WTC11 (cell line): ENCODE measurements at regions not wholly inside any gene's neighbourhood (a gene's known extent, or its start where the extent isn't known, plus 50 kb on each side); places are given as distances from the start of the nearest gene placed in this dataset.

ENCODE experiments used
- CREB1 ChIP-seq: sonication (generic); formaldehyde crosslinking; IDR thresholded peaks from 2 replicates; pipeline ENCODE4 v1.8.0; 2023; ENCODE audit warnings: mild to moderate bottlenecking, missing genetic modification reagents
- ESRRA ChIP-seq: sonication (generic); formaldehyde crosslinking; IDR thresholded peaks from 2 replicates; pipeline ENCODE4 v1.8.1; 2022; ENCODE audit warnings: mild to moderate bottlenecking, missing genetic modification reagents, borderline replicate concordance
- ETV6 ChIP-seq: sonication (generic); formaldehyde crosslinking; IDR thresholded peaks from 2 replicates; pipeline ENCODE4 v1.8.1; 2022; ENCODE audit warnings: mild to moderate bottlenecking, missing genetic modification reagents
- IRF1 ChIP-seq: sonication (generic); formaldehyde crosslinking; IDR thresholded peaks from 2 replicates; pipeline ENCODE4 v1.8.0; 2023; ENCODE audit warnings: missing genetic modification reagents
- IRF2 ChIP-seq: sonication (generic); formaldehyde crosslinking; IDR thresholded peaks from 2 replicates; pipeline ENCODE4 v1.8.0; 2022; ENCODE audit warnings: low read depth, missing genetic modification reagents, borderline replicate concordance
- JUN ChIP-seq: sonication (generic); formaldehyde crosslinking; IDR thresholded peaks from 2 replicates; pipeline ENCODE4 v1.8.0; 2023; ENCODE audit warnings: mild to moderate bottlenecking, missing genetic modification reagents
- PRDM15 ChIP-seq: sonication (generic); formaldehyde crosslinking; IDR thresholded peaks from 2 replicates; pipeline ENCODE4 v1.8.0; 2022; ENCODE audit warnings: missing genetic modification reagents
- ZMAT4 ChIP-seq: fragments of 250-450 bp; sonication (Bioruptor Pico); IDR thresholded peaks from 2 replicates; pipeline ENCODE4 v1.9.0; 2021; ENCODE audit warnings: mild to moderate bottlenecking
- ZNF263 ChIP-seq: sonication (generic); formaldehyde crosslinking; IDR thresholded peaks from 2 replicates; pipeline ENCODE4 v1.8.1; 2022; ENCODE audit warnings: low read depth, mild to moderate bottlenecking, moderate library complexity, missing genetic modification reagents
- TF ChIP-seq, protein P1 (sequence below): fragments of 200-600 bp; IDR thresholded peaks from 2 replicates; pipeline ENCODE4 v1.8.0; 2022; ENCODE audit warnings: antibody characterized with exemption
- TF ChIP-seq, protein P2 (sequence below): sonication (generic); formaldehyde crosslinking; IDR thresholded peaks from 2 replicates; pipeline ENCODE4 v1.8.1; 2022; ENCODE audit warnings: low read depth, missing genetic modification reagents, borderline replicate concordance
- TF ChIP-seq, protein P3 (sequence below): sonication (generic); formaldehyde crosslinking; IDR thresholded peaks from 2 replicates; pipeline ENCODE4 v1.8.0; 2022; ENCODE audit warnings: mild to moderate bottlenecking, missing genetic modification reagents
- TF ChIP-seq, protein P4 (sequence below): sonication (generic); formaldehyde crosslinking; IDR thresholded peaks from 2 replicates; pipeline ENCODE4 v1.8.1; 2023; ENCODE audit warnings: mild to moderate bottlenecking, moderate library complexity, missing genetic modification reagents
- TF ChIP-seq, protein P5 (sequence below): sonication (generic); formaldehyde crosslinking; IDR thresholded peaks from 2 replicates; pipeline ENCODE4 v1.8.0; 2022; ENCODE audit warnings: mild to moderate bottlenecking, missing genetic modification reagents

GRCh38 chr6:11917951-11918738, 94.0 kb upstream of the HIVEP1 start:
- TF ChIP-seq, protein P1, sequence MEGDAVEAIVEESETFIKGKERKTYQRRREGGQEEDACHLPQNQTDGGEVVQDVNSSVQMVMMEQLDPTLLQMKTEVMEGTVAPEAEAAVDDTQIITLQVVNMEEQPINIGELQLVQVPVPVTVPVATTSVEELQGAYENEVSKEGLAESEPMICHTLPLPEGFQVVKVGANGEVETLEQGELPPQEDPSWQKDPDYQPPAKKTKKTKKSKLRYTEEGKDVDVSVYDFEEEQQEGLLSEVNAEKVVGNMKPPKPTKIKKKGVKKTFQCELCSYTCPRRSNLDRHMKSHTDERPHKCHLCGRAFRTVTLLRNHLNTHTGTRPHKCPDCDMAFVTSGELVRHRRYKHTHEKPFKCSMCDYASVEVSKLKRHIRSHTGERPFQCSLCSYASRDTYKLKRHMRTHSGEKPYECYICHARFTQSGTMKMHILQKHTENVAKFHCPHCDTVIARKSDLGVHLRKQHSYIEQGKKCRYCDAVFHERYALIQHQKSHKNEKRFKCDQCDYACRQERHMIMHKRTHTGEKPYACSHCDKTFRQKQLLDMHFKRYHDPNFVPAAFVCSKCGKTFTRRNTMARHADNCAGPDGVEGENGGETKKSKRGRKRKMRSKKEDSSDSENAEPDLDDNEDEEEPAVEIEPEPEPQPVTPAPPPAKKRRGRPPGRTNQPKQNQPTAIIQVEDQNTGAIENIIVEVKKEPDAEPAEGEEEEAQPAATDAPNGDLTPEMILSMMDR = no peak
- TF ChIP-seq ESRRA (CRISPR knock-in tag) (no peak), JUN (CRISPR knock-in tag) (no peak), IRF2 (CRISPR knock-in tag) (no peak), IRF1 (no peak), CREB1 (CRISPR knock-in tag) (no peak), PRDM15 (CRISPR knock-in tag) (no peak), ETV6 (CRISPR knock-in tag) (no peak), ZNF263 (CRISPR knock-in tag) (no peak), ZMAT4 (CRISPR knock-in tag) (no peak)
- TF ChIP-seq, protein P2, sequence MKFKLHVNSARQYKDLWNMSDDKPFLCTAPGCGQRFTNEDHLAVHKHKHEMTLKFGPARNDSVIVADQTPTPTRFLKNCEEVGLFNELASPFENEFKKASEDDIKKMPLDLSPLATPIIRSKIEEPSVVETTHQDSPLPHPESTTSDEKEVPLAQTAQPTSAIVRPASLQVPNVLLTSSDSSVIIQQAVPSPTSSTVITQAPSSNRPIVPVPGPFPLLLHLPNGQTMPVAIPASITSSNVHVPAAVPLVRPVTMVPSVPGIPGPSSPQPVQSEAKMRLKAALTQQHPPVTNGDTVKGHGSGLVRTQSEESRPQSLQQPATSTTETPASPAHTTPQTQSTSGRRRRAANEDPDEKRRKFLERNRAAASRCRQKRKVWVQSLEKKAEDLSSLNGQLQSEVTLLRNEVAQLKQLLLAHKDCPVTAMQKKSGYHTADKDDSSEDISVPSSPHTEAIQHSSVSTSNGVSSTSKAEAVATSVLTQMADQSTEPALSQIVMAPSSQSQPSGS (CRISPR knock-in tag) = no peak
- TF ChIP-seq, protein P3, sequence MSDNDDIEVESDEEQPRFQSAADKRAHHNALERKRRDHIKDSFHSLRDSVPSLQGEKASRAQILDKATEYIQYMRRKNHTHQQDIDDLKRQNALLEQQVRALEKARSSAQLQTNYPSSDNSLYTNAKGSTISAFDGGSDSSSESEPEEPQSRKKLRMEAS (CRISPR knock-in tag) = no peak
- TF ChIP-seq, protein P4, sequence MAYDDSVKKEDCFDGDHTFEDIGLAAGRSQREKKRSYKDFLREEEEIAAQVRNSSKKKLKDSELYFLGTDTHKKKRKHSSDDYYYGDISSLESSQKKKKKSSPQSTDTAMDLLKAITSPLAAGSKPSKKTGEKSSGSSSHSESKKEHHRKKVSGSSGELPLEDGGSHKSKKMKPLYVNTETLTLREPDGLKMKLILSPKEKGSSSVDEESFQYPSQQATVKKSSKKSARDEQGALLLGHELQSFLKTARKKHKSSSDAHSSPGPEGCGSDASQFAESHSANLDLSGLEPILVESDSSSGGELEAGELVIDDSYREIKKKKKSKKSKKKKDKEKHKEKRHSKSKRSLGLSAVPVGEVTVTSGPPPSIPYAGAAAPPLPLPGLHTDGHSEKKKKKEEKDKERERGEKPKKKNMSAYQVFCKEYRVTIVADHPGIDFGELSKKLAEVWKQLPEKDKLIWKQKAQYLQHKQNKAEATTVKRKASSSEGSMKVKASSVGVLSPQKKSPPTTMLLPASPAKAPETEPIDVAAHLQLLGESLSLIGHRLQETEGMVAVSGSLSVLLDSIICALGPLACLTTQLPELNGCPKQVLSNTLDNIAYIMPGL (CRISPR knock-in tag) = no peak
- TF ChIP-seq, protein P5, sequence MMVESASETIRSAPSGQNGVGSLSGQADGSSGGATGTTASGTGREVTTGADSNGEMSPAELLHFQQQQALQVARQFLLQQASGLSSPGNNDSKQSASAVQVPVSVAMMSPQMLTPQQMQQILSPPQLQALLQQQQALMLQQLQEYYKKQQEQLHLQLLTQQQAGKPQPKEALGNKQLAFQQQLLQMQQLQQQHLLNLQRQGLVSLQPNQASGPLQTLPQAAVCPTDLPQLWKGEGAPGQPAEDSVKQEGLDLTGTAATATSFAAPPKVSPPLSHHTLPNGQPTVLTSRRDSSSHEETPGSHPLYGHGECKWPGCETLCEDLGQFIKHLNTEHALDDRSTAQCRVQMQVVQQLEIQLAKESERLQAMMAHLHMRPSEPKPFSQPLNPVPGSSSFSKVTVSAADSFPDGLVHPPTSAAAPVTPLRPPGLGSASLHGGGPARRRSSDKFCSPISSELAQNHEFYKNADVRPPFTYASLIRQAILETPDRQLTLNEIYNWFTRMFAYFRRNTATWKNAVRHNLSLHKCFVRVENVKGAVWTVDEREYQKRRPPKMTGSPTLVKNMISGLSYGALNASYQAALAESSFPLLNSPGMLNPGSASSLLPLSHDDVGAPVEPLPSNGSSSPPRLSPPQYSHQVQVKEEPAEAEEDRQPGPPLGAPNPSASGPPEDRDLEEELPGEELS (CRISPR knock-in tag) = no peak
